Naive thymus-derived CD4-positive, alpha-beta T cell (primary cell): ENCODE measurements at regions not wholly inside any gene's neighbourhood (a gene's known extent, or its start where the extent isn't known, plus 50 kb on each side); places are given as distances from the start of the nearest gene placed in this dataset.

ENCODE experiments used
- ATAC-seq: fragments of 150-1000 bp; cut with Tn5 transposase; 2 replicates; pipeline ENCODE4 v1.10.0; 2021; ENCODE audit warnings: mild to moderate bottlenecking, moderate library complexity
- CTCF ChIA-PET: fragments of 350-600 bp; sonication (Branson Sonifier 250); formaldehyde crosslinking; loops from one replicate; lab custom pipeline; 2021; ENCODE audit warnings: antibody characterized with exemption; lab: Charles Lee
- POLR2A ChIA-PET: fragments of 350-600 bp; sonication (Branson Sonifier 250); formaldehyde crosslinking; loops from one replicate; lab custom pipeline; 2021; ENCODE audit warnings: antibody characterized with exemption, inconsistent platforms; lab: Charles Lee
- DNase-seq, 9 donors: peaks; one replicate each; pipeline versions ENCODE4 v3.0.0 to v3.0.0-alpha.2; 2020 to 2022; ENCODE audit warnings: mixed read lengths in 1 of 9
- H3K27ac ChIP-seq: one replicate; pipeline ENCODE4 v1.7.0; 2013; ENCODE audit warnings: mild to moderate bottlenecking, low read depth, low read length, moderate library complexity
- H3K27me3 ChIP-seq, 2 donors: one replicate each; pipeline ENCODE4 v1.7.0; 2013; ENCODE audit warnings: low read length in 2 of 2, mild to moderate bottlenecking in 2 of 2, moderate library complexity in 2 of 2; ENCODE audit not compliant: control insufficient read depth in 2 of 2, insufficient read depth in 2 of 2
- H3K36me3 ChIP-seq, 3 experiments: 1 replicate in 2 of 3; 2 replicates in 1 of 3; pipeline ENCODE4 v1.7.0; 2013; ENCODE audit warnings: low read length in 3 of 3, mild to moderate bottlenecking in 3 of 3, moderate library complexity in 1 of 3; ENCODE audit not compliant: insufficient read depth in 3 of 3, control insufficient read depth in 2 of 3
- H3K4me1 ChIP-seq, 2 donors: one replicate each; pipeline ENCODE4 v1.7.0; 2013; ENCODE audit warnings: low read length in 2 of 2, mild to moderate bottlenecking in 2 of 2, moderate library complexity in 1 of 2; ENCODE audit not compliant: control insufficient read depth in 2 of 2, insufficient read depth in 2 of 2
- H3K4me3 ChIP-seq: 2 replicates; pipeline ENCODE4 v1.7.0; 2013; ENCODE audit warnings: mild to moderate bottlenecking, low read length
- H3K9me3 ChIP-seq, 3 experiments: 1 replicate in 2 of 3; 2 replicates in 1 of 3; pipeline ENCODE4 v1.7.0; 2013; ENCODE audit warnings: low read length in 3 of 3; ENCODE audit not compliant: control insufficient read depth in 2 of 3
- H3K27ac Mint-ChIP-seq, 9 donors: one replicate each; pipeline ENCODE4 v1.8.0; 2020 to 2022; ENCODE audit warnings: mixed read lengths in 9 of 9, mild to moderate bottlenecking in 8 of 9, moderate library complexity in 5 of 9, inconsistent platforms in 2 of 9
- H3K27me3 Mint-ChIP-seq, 5 donors: one replicate each; pipeline ENCODE4 v1.8.0; 2021 to 2022; ENCODE audit warnings: mixed read lengths in 5 of 5, mild to moderate bottlenecking in 1 of 5
- H3K36me3 Mint-ChIP-seq, 5 donors: one replicate each; pipeline ENCODE4 v1.8.0; 2020 to 2022; ENCODE audit warnings: mixed read lengths in 5 of 5, mild to moderate bottlenecking in 3 of 5, inconsistent platforms in 1 of 5
- H3K4me1 Mint-ChIP-seq, 7 donors: one replicate each; pipeline ENCODE4 v1.8.0; 2020 to 2022; ENCODE audit warnings: mixed read lengths in 7 of 7, mild to moderate bottlenecking in 3 of 7, inconsistent platforms in 1 of 7
- H3K4me3 Mint-ChIP-seq, 10 donors: one replicate each; pipeline ENCODE4 v1.8.0; 2020 to 2022; ENCODE audit warnings: mild to moderate bottlenecking in 10 of 10, mixed read lengths in 10 of 10, moderate library complexity in 6 of 10, inconsistent platforms in 2 of 10
- H3K9me3 Mint-ChIP-seq, 11 donors: one replicate each; pipeline ENCODE4 v1.8.0; 2020 to 2022; ENCODE audit warnings: mixed read lengths in 11 of 11, mild to moderate bottlenecking in 4 of 11, inconsistent platforms in 1 of 11, moderate library complexity in 1 of 11
- intact Hi-C, 2 donors: fragments of 100-400 bp; cut with micrococcal nuclease; formaldehyde crosslinking; loops; one replicate each; pipeline ENCODE4 v1.15.1; 2023

DNA sequence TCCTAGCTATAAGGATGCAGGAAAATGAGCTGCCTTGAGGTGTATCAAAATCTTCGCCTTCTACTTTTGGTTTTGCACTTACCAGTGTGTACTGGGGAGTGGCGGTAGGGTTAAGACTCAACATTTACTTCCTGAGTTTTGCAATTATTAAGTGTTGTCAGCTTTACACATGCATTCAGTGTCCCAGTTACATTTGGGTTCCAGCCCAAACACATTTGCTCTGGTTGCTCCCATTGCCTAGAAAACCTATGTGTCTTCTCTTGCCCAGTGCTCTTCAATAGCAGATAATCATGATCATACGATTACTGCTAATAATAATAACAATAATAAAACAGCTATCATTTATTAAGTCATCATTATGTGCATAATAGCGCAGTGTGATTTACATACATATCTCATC, 241.5 kb upstream of the PAPPA start:
- Mint-ChIP-seq H3K4me1 (no peaks in the 10 kb centered on the region), H3K4me3 (no peak overlapping the region), H3K9me3 (peaks cover 0 to 13% (median 2%) of the 10 kb centered on the region in 11 donors), H3K36me3 (no peaks in the 10 kb centered on the region), H3K27ac (no peak overlapping the region), H3K27me3 (peaks cover 0 to 8% (median 0%) of the 10 kb centered on the region in 5 donors)
- Histone ChIP-seq H3K4me1 (no peaks in the 10 kb centered on the region), H3K27ac (no peak overlapping the region), H3K4me3 (no peak overlapping the region), H3K27me3 (no peaks in the 10 kb centered on the region), H3K36me3 (no peaks in the 10 kb centered on the region), H3K9me3 (no peaks in the 10 kb centered on the region)
- ATAC-seq (no peak), DNase-seq (no peak)
- ChIA-PET CTCF (no interaction called here), POLR2A (no interaction called here)
- intact Hi-C loops = no loop called here

GRCh38 chr9:115913696-115914095, 239.9 kb upstream of the PAPPA start:
- H3K36me3 ChIP-seq = no peaks in the 10 kb centered on the region
- Mint-ChIP-seq H3K36me3 (no peaks in the 10 kb centered on the region), H3K27ac (no peak overlapping the region), H3K4me3 (no peak overlapping the region), H3K9me3 (peaks cover 0 to 10% (median under 1%) of the 10 kb centered on the region in 11 donors), H3K27me3 (peaks cover 0 to 8% (median 0%) of the 10 kb centered on the region in 5 donors), H3K4me1 (no peaks in the 10 kb centered on the region)
- intact Hi-C loops = no loop called here
- no peaks in the 10 kb centered on the region for H3K4me1 ChIP-seq
- CTCF ChIA-PET = interaction anchor here (0.7 kb wide), 1 partner anchor 11 kb away, joined by 3 read pairs; no protein-coding TSS in a partner anchor
- H3K4me3 ChIP-seq = no peak overlapping the region
- no peaks in the 10 kb centered on the region for H3K27me3 ChIP-seq
- POLR2A ChIA-PET = no interaction called here
- no peak for ATAC-seq
- no peak overlapping the region for H3K27ac ChIP-seq
- H3K9me3 ChIP-seq = no peaks in the 10 kb centered on the region
- no peak for DNase-seq

GRCh38 chr9:115914291-115914690, 239.3 kb upstream of the PAPPA start:
- Histone ChIP-seq H3K4me1 (no peaks in the 10 kb centered on the region), H3K27me3 (no peaks in the 10 kb centered on the region), H3K4me3 (no peak overlapping the region), H3K9me3 (no peaks in the 10 kb centered on the region), H3K36me3 (no peaks in the 10 kb centered on the region), H3K27ac (no peak overlapping the region)
- intact Hi-C loops = no loop called here
- Mint-ChIP-seq H3K36me3 (no peaks in the 10 kb centered on the region), H3K9me3 (peaks cover 0 to 13% (median 0%) of the 10 kb centered on the region in 11 donors), H3K4me1 (no peaks in the 10 kb centered on the region), H3K4me3 (no peak overlapping the region), H3K27me3 (peaks cover 0 to 8% (median 0%) of the 10 kb centered on the region in 5 donors), H3K27ac (no peak overlapping the region)
- ChIA-PET CTCF (no interaction called here), POLR2A (no interaction called here)
- ATAC-seq (no peak), DNase-seq (no peak)

GRCh38 chr9:115921301-115921700, 232.3 kb upstream of the PAPPA start:
- ATAC-seq = no peak
- POLR2A ChIA-PET = no interaction called here
- intact Hi-C loops = no loop called here

GRCh38 chr9:115922444-115922843, 231.1 kb upstream of the PAPPA start:
- H3K36me3 ChIP-seq = no peaks in the 10 kb centered on the region
- DNase-seq (no peak), ATAC-seq (no peak)
- Mint-ChIP-seq H3K36me3 (no peaks in the 10 kb centered on the region), H3K27me3 (no peaks in the 10 kb centered on the region), H3K27ac (no peak overlapping the region), H3K9me3 (peaks cover 0 to 29% (median 4%) of the 10 kb centered on the region in 11 donors), H3K4me1 (peaks cover 0 to 5% (median 0%) of the 10 kb centered on the region in 7 donors), H3K4me3 (no peak overlapping the region)
- intact Hi-C loops = no loop called here
- ChIA-PET CTCF (no interaction called here), POLR2A (no interaction called here)
- no peak overlapping the region for H3K4me3 ChIP-seq
- H3K4me1 ChIP-seq = no peaks in the 10 kb centered on the region
- H3K9me3 ChIP-seq = no peaks in the 10 kb centered on the region
- no peak overlapping the region for H3K27ac ChIP-seq
- H3K27me3 ChIP-seq = no peaks in the 10 kb centered on the region

More at GRCh38 chr9:115921301-115921700, 232.3 kb upstream of the PAPPA start:
- H3K9me3 Mint-ChIP-seq = peaks cover 0 to 20% (median 5%) of the 10 kb centered on the region in 11 donors
- H3K36me3 Mint-ChIP-seq = no peaks in the 10 kb centered on the region
- no peak overlapping the region for H3K27ac ChIP-seq
- no peaks in the 10 kb centered on the region for H3K27me3 Mint-ChIP-seq
- CTCF ChIA-PET = no interaction called here
- no peaks in the 10 kb centered on the region for H3K9me3 ChIP-seq
- no peak overlapping the region for H3K27ac Mint-ChIP-seq
- no peaks in the 10 kb centered on the region for H3K27me3 ChIP-seq
- H3K4me1 ChIP-seq = no peaks in the 10 kb centered on the region
- DNase-seq = no peak
- no peak overlapping the region for H3K4me3 Mint-ChIP-seq
- no peak overlapping the region for H3K4me3 ChIP-seq
- peaks cover 0 to 5% (median 0%) of the 10 kb centered on the region in 7 donors for H3K4me1 Mint-ChIP-seq
- no peaks in the 10 kb centered on the region for H3K36me3 ChIP-seq

- Mint-ChIP-seq H3K9me3 (peaks cover 2 to 31% (median 6%) of the 10 kb centered on the region in 11 donors), H3K4me1 (peaks cover 0 to 5% (median 0%) of the 10 kb centered on the region in 7 donors), H3K27me3 (no peaks in the 10 kb centered on the region), H3K36me3 (no peaks in the 10 kb centered on the region), H3K4me3 (no peak overlapping the region), H3K27ac (no peak overlapping the region)
- H3K9me3 ChIP-seq = no peaks in the 10 kb centered on the region
- ChIA-PET CTCF (no interaction called here), POLR2A (no interaction called here)
- intact Hi-C loops = no loop called here
- H3K36me3 ChIP-seq = no peaks in the 10 kb centered on the region
- ATAC-seq (no peak), DNase-seq (no peak)
- H3K27ac ChIP-seq = no peak overlapping the region
- no peaks in the 10 kb centered on the region for H3K4me1 ChIP-seq
- H3K27me3 ChIP-seq = no peaks in the 10 kb centered on the region
- no peak overlapping the region for H3K4me3 ChIP-seq
Observed at GRCh38 chr9:115923410-115923809, 230.2 kb upstream of the PAPPA start.

- no peak overlapping the region for H3K27ac ChIP-seq
- DNase-seq (no peak), ATAC-seq (no peak)
- H3K9me3 ChIP-seq = no peaks in the 10 kb centered on the region
- Mint-ChIP-seq H3K36me3 (no peaks in the 10 kb centered on the region), H3K9me3 (peaks cover 2 to 31% (median 6%) of the 10 kb centered on the region in 11 donors), H3K4me1 (peaks cover 0 to 5% (median 0%) of the 10 kb centered on the region in 7 donors), H3K27me3 (no peaks in the 10 kb centered on the region), H3K4me3 (no peak overlapping the region), H3K27ac (no peak overlapping the region)
- H3K4me3 ChIP-seq = no peak overlapping the region
- H3K27me3 ChIP-seq = no peaks in the 10 kb centered on the region
- ChIA-PET CTCF (interaction anchor here (0.6 kb wide), 1 partner anchor 10 kb away, joined by 3 read pairs; no protein-coding TSS in a partner anchor), POLR2A (no interaction called here)
- no peaks in the 10 kb centered on the region for H3K4me1 ChIP-seq
- H3K36me3 ChIP-seq = no peaks in the 10 kb centered on the region
- intact Hi-C loops = no loop called here
Observed at GRCh38 chr9:115923903-115924668, 229.5 kb upstream of the PAPPA start.
